Spleen (tissue), 7 donors: ENCODE measurements at regions not wholly inside any gene's neighbourhood (a gene's known extent, or its start where the extent isn't known, plus 50 kb on each side); places are given as distances from the start of the nearest gene placed in this dataset.

Source experiments
- CTCF ChIP-seq, 11 experiments: fragments of 200-600 bp in 7 of 11; fragments of 450-650 bp in 4 of 11; sonication (generic) in 4 of 11; IDR thresholded peaks in 8 of 11; conservative IDR thresholded peaks in 3 of 11; 1 replicate in 7 of 11; 2 replicates in 4 of 11; pipeline versions ENCODE4 v1.4.0 to v1.8.0; 2016 to 2021; ENCODE audit warnings: antibody characterized with exemption in 11 of 11, inconsistent platforms in 4 of 11, mild to moderate bottlenecking in 1 of 11
- POLR2A ChIP-seq, 3 donors: fragments of 450-650 bp; IDR thresholded peaks; one replicate each; pipeline ENCODE4 v1.5.1; 2017; ENCODE audit warnings: antibody characterized with exemption in 3 of 3, mild to moderate bottlenecking in 1 of 3
- donor health status: DM: no; HTN: no; CAD: no; lungs with moderate emphysema.
- donor health status: DM: no; HTN: no; CAD: no.
- donor health status: DM: no; HTN: no; CAD: no.

GRCh38 chr1:194369622-194370021, 1183.2 kb upstream of the B3GALT2 start:
- TF ChIP-seq CTCF (IDR thresholded peaks at IDR 0.05 in 8 of 11, conservative IDR thresholded peaks at IDR 0.05 in 3 of 11) (no peak), POLR2A (IDR thresholded peaks at IDR 0.05) (no peak)
